ENCODE measurements at regions not wholly inside any gene's neighbourhood (a gene's known extent, or its start where the extent isn't known, plus 50 kb on each side); places are given as distances from the start of the nearest gene placed in this dataset.

DNA sequence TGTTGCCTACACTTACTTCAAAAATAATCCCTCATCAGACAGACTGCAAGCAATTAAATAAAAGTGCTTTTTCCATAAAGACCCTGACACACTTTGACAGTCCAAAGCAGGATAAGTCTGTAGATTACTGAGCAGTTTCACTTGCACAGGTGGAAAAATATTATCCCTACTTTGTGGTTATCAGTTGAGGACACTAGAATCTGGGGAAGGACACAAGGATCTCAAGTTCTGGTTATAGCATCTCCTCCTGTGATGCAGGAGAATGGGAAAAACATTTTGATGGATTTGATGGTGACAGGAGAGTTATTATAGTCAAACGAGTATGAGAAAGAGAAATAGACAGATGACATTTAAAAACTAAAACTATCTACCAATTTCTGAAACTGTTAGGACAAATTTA is 122.9 kb upstream of the PCDH9 start:
- TF ChIP-seq POLR2AphosphoS5 (IDR thresholded peaks at IDR 0.05): no peak
- TF ChIP-seq, protein P1, sequence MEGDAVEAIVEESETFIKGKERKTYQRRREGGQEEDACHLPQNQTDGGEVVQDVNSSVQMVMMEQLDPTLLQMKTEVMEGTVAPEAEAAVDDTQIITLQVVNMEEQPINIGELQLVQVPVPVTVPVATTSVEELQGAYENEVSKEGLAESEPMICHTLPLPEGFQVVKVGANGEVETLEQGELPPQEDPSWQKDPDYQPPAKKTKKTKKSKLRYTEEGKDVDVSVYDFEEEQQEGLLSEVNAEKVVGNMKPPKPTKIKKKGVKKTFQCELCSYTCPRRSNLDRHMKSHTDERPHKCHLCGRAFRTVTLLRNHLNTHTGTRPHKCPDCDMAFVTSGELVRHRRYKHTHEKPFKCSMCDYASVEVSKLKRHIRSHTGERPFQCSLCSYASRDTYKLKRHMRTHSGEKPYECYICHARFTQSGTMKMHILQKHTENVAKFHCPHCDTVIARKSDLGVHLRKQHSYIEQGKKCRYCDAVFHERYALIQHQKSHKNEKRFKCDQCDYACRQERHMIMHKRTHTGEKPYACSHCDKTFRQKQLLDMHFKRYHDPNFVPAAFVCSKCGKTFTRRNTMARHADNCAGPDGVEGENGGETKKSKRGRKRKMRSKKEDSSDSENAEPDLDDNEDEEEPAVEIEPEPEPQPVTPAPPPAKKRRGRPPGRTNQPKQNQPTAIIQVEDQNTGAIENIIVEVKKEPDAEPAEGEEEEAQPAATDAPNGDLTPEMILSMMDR (IDR thresholded peaks at IDR 0.05): no peak

Measured in transverse colon (tissue), 4 donors.